ENCODE measurements at regions not wholly inside any gene's neighbourhood (a gene's known extent, or its start where the extent isn't known, plus 50 kb on each side); places are given as distances from the start of the nearest gene placed in this dataset.

DNA sequence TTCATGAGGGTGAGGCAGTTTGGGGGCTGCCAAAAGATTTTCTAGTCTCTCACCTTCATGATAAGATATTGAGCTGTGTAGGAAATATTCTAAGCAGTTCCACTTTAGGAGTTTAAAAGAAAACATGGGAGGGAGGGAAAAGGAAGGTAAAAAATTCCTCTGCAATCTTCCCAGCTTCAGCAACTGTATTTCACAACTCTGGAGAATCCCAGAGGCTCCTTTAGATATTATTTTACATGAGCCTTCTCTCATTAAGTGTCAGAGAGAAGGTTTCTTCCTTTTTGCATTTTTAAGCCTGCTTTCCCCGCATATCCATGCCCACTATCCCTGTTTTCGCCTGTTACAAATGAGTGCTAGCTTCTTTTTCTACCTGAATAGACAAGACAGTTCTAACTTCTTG is 289.4 kb downstream of the CHRM3 start:
- in situ Hi-C loops (cut with HindIII; ENCODE audit: low sequenced_read_pairs), result no loop called here

DNA sequence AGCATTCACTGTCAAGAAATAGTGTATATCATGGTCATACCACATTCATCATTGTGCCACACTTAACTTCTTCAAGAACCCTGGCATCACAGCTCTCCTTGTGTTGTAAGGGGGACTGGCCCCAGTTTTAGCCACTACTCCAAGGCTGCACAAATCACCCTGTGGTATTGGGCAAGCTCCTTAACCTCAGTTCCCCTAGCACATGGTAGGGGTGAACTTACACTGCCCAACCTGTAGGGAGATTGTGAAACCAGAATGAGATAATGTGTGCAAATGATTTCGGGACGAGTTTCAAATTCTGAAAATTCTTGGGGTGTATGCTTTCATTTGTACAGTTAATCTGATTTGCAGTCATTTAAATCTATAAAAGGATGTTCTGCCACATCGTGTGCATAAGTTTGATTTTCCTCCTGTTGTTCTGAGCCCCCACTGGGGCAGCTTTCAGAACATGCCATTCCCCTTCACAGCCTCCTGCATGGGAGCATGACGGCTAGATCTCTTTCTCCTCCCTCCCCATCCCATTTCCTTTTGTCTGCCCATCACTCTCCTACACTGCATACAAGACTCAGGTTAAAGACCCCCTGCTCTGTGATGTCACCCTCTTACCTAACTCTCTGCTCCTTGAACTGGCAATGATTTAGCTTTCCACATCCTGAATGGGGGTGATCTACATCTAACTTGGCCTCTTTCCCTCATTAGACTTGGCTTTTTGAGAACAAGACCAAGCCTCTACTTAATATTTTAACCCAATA is 290.3 kb downstream of the CHRM3 start:
- in situ Hi-C loops (cut with HindIII; ENCODE audit: low sequenced_read_pairs), result no loop called here

DNA sequence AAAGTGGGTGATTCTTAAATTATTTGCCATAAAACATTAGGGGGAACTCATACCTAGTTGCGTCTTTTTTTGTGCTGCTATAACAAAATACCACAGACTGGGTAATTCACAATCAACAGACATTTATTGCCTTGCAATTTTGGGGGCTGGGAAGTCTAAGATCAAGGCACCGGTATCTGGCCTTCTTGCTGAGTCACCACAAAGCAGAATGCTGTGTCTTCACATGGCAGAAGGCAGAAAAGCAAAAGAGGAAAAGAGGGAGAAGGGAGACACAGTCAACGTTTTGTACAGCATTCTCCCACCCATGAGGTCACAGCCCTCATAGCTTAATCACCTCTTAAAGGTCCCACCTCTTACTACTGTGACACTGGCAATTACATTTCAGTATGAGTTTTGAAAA is 291.0 kb downstream of the CHRM3 start:
- in situ Hi-C loops (cut with HindIII; ENCODE audit: low sequenced_read_pairs), result no loop called here

DNA sequence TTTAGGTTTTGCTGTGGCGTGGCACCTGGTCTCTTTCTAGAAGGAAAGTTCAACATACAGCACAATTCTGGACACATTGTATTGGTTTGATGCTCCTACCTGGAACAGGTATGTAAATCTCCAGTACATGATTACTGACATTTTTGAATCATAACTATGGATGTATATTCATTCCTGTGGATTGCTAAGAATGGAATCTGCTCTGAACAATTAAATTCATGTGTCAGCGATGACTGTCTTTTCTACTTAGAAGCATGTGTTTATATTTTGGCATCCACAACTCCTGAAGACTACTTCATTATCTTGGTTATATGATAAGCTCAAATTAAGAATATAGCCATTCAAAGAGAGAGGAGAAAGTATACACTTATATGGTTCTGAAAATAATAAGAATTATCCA is 291.8 kb downstream of the CHRM3 start:
- in situ Hi-C loops (cut with HindIII; ENCODE audit: low sequenced_read_pairs), result no loop called here

DNA sequence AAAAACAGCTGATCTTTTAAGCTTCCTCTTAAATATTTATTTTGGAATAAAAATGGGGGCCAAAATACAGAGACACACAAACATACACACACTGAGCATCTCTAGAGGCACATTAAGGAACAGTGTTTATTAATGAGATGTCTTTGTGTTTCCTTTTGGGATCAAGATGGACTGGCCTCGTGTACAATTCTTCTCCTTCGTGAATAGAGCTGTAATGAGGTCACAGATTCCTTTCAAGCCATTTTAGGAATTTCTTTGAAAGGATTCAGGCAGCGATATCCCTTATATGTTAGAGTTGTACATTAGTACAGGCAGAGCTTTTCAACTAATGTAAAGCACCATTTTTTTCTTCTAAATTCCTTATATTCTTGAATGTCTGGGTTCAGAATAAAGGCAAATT is 295.7 kb downstream of the CHRM3 start:
- in situ Hi-C loops (cut with HindIII; ENCODE audit: low sequenced_read_pairs), result no loop called here

DNA sequence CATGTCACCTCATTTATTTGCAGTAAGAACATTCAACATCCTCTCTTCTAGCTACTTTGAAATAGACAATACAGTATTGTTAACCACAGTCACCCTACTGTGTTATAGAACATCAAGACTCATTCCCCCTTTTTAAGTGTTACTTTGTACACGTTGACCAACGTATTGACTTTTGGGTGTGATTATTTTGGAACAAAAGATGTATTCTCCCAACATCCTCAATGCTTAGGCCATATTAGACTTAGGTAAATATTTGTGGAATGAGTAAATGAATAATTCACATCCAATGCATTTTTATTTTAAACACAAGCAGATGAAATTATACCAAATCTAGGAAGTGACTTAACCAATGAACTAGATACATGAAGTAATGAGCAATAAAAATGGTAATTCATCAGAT is 296.6 kb downstream of the CHRM3 start:
- in situ Hi-C loops (cut with HindIII; ENCODE audit: low sequenced_read_pairs), result no loop called here

DNA sequence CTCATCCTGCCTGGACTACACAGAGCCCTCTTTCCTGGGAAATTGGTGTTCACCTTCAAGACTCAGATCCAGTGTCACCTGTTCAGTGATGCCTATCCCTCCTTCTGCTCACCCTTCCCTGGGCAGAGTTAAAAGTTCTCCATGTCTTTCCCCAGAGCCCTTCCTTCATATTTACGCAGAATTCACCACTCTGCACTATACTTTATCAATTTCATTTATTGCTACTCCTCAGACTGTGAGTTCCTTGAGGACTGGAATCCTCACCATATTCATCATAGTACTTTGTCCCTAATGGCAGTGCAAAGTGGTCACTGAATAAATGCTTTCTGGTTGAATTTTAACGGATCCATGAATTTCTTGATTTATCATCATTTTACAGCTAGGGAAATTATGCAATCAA is 300.0 kb downstream of the CHRM3 start:
- in situ Hi-C loops (cut with HindIII; ENCODE audit: low sequenced_read_pairs), result no loop called here

DNA sequence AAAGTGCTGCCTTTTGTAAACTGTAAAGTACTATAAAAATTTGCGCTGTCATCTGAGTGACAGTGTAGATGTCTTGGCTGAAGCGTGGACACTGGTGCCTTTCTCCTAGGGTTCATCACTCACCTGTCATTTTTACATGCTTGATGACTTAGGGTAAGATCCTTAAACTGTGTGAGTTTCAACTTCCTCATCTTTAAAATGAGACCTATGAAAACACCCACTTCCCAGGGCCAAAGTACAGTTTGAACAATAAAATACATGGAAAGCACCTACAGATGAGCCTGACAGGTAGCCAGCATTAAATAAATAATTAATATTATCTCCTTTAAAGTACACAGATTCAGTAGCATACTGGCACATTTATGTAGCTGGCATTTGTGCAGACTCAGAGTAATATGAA is 309.9 kb downstream of the CHRM3 start:
- in situ Hi-C loops (cut with HindIII; ENCODE audit: low sequenced_read_pairs), result no loop called here

DNA sequence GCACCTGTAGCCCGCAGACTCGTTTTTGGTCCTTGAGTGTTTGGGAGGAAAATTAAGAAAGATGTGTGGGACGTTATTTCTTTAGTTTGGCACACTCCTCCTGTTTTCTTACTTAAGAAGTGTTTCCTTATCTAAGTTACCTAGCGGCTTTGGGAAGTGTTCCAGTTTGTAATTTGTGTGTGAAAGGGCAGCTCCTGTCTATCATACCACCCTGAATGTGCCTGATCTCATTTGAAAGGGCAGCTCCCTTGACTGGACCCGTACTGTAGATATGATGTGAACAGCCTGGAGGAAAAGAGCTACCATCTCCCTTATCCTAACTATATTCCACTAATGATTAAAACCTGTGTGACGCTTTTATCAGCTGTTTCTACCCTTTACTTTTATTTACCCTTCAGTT is 314.3 kb downstream of the CHRM3 start:
- in situ Hi-C loops (cut with HindIII; ENCODE audit: low sequenced_read_pairs), result no loop called here

DNA sequence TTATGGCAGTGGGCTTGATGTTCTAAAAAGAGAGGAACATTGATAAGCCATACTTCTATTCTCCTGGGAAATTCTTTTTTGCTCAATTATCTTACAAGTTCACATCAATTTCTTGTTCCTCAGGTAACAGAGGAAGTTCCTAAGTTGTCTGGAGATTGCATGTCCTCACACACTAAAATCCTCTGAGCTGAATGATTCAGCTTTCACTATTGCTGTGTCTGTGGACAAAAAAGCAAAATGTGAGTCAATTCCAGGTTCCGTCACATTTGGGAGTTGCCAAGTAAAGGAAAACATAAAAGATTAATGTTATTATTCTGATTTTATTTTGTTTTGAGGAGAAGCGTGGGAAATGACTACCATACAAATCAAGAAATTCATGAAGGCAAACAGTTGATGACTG is 316.7 kb downstream of the CHRM3 start:
- in situ Hi-C loops (cut with HindIII; ENCODE audit: low sequenced_read_pairs), result no loop called here

DNA sequence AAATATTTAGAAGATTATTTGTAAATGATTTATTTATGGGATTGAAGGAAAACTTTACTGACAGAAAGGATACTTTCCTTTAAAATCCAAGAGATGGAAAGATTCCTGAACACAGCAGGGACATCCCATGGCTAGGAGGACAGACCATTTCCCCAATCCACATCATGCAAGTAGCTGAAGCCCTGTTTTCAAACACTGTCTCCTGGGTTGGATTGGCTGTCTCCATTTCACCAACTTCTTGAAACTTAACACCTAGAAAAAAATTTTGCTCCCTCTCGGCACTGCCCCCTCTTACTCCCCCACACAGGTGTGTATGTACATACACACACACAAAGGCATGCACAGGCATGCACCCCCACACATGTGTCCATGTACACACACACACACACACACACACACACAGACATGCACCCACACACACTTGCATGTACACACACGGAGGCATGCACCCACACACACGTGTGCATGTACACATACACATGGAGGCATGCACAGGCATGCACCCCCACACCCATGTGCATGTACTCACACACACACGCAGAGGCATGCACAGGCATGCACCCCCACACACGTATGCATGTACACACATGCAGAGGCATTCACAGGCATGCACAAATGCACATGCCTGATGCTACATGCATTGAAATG is 320.0 kb downstream of the CHRM3 start:
- in situ Hi-C loops (cut with HindIII; ENCODE audit: low sequenced_read_pairs), result no loop called here

DNA sequence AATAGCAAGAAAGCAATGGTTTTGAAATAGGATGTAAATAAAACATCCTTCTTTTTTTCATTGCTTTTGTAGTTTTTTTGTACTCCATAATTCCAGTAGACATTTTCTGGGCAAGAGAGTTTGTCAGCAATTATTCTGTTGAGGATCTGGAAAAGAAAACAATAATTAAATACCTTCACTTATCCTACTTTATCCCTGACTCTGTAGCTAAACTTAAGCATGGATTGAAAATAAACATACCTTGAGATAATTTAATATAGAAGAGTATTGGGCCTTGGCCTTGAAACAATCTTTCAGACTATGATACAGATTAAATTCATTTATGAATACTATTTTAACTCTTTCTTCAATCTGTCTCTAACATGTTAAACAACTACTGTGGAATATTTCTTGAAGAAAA is 321.2 kb downstream of the CHRM3 start:
- in situ Hi-C loops (cut with HindIII; ENCODE audit: low sequenced_read_pairs), result no loop called here

DNA sequence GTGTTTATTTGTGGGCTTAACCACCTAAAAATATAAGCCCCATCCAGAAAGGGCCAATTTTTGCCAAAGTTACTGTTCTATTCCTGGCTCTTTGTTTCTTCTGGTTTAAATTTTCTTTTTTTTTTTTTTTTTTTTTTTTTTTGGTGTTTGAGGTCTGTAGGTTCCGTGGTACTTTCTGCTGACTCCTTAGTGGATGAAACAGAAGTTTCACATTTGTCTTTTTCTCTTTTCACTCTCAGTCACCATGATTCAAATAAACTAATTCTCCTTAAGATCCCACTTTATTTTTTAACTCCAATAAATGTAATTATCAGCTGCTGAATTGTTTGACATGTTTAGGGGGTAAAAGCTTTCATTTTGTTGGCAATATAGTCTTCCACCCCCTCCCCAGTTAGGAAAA is 322.3 kb downstream of the CHRM3 start:
- in situ Hi-C loops (cut with HindIII; ENCODE audit: low sequenced_read_pairs), result no loop called here

DNA sequence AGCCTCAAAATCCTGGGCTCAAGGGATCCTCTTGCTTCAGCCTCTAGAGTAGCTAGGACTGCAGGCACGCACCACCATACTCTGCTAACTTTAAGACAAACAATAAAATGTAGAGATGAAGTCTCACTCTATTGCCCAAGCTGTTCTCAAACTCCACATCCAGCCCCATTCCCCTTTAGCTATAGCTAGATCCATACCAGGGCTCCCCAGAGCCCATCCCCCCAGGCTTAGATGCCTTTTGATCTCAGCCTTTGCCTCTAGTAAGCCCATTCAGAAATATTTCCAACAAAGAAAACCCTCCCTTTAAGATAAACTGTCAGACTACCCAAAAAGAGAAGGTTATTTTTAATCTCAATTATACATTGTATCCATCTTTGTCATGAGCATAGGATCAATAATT is 325.4 kb downstream of the CHRM3 start:
- in situ Hi-C loops (cut with HindIII; ENCODE audit: low sequenced_read_pairs), result no loop called here

DNA sequence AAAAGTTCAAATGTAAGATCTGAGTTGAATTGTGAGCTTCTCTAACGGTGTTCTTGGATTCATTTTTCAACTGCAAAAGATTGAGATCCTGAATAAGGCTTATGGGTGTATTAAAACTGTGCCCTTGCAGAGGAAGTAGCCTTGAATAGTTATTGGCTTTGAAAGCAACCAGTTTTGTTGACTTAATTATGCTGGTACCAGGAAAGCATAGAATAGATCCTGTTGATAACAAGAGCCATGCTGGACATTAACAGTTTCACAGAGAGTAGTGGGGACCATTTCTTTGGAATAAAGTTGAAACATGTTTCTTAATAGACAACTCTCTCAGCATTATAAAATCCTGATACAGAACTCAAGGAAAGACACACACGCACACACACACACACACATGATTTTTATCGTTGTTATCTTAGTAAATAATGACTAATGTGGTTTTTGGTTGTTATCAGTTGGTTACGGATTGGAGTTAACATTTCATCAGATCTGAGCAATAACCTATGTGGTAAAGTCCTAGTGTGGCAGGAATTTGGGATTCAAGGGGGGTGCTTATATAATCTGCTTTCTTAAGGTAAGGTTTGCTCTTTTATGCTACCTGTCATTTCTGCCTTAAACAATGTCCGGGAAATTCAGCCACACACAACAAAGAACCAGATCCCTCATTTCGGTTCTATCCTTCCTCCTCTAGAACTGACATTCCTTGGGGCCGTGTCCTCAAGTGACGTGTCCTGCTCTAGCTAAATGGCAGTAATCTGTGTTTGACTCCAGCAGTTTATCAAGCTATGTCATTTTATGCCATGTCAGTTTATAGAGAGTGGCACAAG is 330.9 kb downstream of the CHRM3 start:
- in situ Hi-C loops (cut with HindIII; ENCODE audit: low sequenced_read_pairs), result no loop called here

DNA sequence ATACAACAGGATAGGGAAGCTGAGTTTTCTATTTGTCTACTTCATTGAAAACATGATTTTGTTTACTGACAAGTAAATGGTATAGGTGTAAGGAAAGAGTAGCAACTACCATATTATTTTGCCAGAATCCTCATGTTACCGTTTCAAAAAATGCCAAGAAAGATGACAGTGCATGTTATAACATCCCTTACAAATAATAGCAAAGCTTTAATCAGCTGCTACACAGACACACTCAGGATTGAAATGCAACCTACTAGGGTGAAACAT is 331.5 kb downstream of the CHRM3 start:
- in situ Hi-C loops (cut with HindIII; ENCODE audit: low sequenced_read_pairs), result no loop called here

DNA sequence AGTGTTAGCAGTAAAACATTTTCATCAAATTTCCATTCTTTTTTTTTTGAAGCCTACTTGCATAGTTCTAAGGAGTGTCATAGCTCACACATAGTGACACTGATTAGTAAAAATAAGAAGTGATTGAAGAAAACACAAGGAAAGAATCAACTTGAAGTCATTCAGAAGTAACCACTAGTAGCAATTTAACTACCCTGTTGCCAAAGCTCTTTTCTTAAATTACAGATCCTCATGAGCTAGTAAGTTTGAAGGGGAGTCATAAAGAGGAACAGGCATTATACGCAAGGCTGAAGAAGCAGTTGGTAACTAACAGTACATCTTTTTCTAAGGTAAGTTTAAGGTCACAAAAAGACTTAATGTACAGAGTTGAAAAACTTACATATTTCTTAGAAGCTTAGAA is 332.2 kb downstream of the CHRM3 start:
- in situ Hi-C loops (cut with HindIII; ENCODE audit: low sequenced_read_pairs), result no loop called here

DNA sequence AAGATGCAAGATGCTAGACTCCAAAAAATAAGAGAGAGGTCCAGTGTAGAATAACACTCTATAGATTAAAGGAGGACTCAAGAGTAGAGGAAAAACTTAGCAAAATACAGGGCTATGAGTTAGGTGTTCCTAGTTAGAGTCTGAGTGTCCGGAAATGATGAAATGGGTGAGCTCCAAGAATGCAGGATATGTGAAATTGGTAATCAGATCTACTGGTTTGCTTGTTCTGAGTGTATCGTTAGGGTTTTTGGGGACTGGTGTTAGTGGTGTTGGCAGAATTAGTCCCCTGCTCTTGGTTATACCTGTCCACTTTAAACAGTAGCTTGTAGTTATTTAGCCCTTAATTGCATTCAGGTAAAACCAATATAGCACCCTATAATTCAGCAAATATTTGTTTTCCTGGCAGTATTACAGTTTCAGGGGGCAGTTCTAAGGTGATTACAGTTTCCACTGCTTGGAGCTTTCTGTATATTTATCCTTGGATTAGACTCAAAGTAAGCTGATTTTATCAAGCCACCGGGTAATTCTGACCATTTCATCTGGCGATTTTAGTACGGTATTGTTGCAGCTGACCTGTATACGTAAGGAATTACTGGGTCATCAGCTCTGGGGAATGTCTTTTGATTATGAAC is 332.7 kb downstream of the CHRM3 start:
- in situ Hi-C loops (cut with HindIII; ENCODE audit: low sequenced_read_pairs), result no loop called here

DNA sequence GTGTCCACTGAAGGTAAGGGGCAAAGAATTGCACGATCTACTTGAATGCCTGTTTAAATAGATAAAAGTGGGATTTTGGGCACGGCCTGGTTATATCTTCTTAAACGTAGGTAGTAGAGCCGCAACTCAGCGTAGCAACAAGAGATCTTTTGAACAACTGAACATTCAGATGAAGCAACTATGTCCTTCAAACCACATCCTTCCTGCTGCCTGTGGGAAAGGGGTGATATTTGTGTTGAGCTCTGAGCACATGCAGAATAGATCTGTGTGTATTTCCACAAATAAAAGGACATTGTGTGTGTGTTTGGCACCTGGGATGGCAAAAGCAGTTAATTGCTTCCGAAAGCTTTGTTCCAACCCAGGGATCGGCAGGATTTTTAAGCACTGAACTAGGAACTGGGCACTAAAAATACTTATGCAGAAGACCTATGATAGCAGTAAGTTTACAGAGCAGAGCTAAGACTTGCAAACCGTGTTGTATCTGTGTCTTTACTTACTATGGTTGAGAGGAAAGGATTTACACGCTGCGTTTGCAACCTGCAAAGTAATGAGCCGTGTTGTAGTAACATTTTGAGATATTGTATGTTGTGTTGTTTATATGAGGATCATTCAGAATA is 333.4 kb downstream of the CHRM3 start:
- in situ Hi-C loops (cut with HindIII; ENCODE audit: low sequenced_read_pairs), result no loop called here

DNA sequence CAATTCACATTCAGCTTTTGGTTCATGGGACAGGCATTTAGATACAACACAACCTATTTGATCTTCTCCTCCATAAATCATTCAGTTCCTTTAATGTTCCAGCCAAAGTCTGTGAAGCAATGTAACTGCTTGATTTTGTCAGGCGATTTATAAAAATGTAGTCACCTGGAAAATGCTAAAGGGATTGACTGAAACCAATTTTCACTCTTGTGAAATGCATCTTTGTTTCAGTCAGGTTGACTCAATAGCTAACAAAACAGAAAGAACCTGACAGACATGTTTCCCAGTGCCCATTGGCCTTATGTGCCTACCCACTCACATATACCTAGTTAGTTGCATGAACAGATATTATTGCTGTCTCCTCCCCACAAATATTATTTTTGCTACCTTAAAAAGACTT is 335.7 kb downstream of the CHRM3 start:
- in situ Hi-C loops (cut with HindIII; ENCODE audit: low sequenced_read_pairs), result no loop called here

DNA sequence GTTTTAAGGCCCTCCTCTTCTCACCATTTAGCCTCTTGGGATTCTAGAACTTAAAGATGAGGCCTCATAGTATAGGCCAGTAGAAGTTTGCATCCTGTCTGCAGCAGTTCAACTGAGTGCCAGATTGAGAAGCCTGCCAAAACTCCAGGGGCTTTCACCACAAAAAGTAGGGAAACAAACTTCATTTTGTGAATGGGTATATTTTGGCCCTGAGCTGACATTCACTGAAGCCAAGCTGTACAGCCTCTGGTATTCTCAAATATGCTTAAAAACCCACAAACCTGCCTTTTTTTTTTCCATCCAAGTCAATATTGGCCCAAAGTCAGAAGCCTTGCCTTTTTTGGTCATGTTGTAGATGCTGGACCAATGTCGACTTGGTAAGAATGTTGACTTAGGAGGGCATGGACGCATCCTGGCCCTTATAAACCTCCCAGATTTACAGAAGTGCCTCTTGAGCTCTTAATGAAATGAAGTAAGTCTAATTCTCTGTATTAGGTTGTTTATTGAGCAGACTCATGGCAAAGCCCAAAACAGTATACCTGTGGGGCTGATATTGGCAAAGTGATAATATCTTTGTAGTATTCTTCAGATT is 337.5 kb downstream of the CHRM3 start:
- in situ Hi-C loops (cut with HindIII; ENCODE audit: low sequenced_read_pairs), result no loop called here
